ENCODE measurements at regions not wholly inside any gene's neighbourhood (a gene's known extent, or its start where the extent isn't known, plus 50 kb on each side); places are given as distances from the start of the nearest gene placed in this dataset.

DNA sequence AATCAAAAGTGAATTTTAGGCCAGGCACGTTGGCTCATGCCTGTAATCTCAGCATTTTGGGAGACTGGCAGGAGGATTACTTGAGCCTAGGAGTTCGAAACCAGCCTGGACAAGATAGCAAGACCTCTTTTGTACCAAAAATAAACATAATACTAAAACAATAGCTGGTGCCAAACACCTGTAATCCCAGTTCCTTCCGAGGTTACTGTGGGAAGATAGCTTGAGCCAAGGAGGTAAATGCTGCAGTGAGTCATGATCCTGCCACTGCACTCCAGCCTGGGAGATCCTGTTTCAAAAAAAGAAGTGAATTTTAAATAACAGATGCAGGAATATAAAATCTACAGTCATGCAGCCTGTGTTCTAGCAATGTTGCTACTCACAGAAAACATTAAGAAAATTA lies 488.3 kb downstream of the PPARGC1A start:
- DNase-seq (ENCODE audit: low read depth in 2 of 2): no peak

- no peak for DNase-seq (ENCODE audit: low read depth in 2 of 2)
These were observed 496.9 kb downstream of the PPARGC1A start for GRCh38 chr4:23392860-23393458.

GRCh38 chr4:23390246-23390645 lies 499.6 kb downstream of the PPARGC1A start:
- DNase-seq (ENCODE audit: low read depth in 2 of 2): no peak

- DNase-seq (ENCODE audit: low read depth in 2 of 2): no peak
These were observed 501.0 kb downstream of the PPARGC1A start for GRCh38 chr4:23388699-23389395.

- no peak for DNase-seq (ENCODE audit: low read depth in 2 of 2)
These were observed 501.6 kb downstream of the PPARGC1A start for GRCh38 chr4:23388255-23388654.

DNA sequence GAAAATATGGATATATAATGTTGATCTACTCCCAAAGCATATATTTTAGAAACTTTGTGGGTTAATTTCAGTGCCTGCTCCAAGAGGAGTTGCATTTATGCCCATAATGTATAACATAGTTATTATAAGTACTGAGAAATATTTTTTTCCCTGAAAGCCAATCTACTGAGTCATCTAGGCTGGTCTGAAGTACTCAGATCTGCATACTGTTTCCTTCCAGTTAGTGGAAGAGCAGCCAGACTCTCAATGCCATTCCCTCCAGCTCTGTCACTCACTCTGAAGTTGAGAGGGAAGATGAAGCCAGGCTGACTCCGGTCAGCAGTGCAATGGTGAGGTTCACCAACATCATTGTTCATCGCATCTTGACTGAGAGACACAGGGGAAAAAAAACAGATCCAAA lies 505.1 kb downstream of the PPARGC1A start:
- DNase-seq (ENCODE audit: low read depth in 2 of 2): no peak

- DNase-seq (ENCODE audit: low read depth in 2 of 2): no peak
These were observed 507.0 kb downstream of the PPARGC1A start for GRCh38 chr4:23382879-23383278.

DNA sequence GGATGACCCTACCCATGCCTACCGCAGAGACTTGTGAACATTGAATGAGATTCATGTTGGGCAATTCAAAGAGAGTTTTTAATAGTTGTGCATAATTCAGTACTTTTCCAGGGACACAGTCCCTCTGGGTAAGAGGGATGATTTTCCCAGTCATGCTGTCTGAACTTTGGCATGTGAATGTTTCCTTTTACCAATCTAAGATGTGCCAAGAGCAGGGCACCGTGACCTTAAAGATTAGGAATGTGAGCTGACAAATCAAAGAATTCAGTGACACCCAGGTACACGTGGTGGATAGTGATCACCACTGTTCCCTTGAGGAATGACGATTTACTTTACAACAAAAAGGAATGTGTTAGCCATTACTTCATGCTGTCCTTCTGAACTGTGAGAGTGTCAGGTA lies 515.6 kb downstream of the PPARGC1A start:
- no peak for DNase-seq (ENCODE audit: low read depth in 2 of 2)

DNA sequence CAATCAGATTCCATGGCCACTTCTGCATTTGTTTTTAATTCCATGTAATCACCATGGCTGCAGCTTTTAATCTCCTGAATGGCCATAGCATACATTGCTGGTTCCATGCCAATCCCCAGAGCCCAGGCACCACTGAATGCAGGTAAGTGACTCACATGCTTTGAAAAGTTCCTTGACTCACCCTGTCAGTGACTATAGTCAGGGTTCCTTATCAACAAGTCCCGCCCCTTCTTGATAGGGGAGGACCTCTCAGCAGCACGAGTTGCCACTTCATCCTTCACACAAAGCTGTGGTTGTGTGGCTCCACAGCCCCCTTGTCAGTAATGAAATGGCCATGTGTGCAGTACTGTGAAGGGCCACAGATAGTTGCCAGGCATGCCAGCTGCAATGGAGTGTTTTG lies 516.6 kb downstream of the PPARGC1A start:
- DNase-seq (ENCODE audit: low read depth in 2 of 2): peak in 1 of 2 donors; percentile 0

DNA sequence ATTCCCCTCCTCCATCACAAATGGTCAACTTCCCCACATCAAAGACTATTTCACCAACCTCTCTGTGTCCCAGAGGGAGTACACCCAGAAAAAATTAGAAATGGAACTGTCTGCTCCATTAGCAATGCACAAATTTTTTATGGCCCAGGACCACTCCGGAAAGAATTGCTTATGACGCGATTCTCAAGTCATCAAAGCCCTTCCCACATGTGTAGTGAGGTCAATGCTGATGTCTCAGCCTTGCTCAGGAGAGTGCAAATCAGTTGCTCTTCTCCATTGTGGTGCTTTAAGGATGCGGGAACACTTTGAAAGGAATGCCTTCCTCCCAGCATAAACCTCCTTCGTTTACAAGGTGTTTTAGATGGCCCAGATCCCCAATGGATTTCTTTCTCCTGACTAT lies 518.3 kb downstream of the PPARGC1A start:
- DNase-seq (ENCODE audit: low read depth in 2 of 2): no peak

GRCh38 chr4:23369331-23369730 lies 520.5 kb downstream of the PPARGC1A start:
- no peak for DNase-seq (ENCODE audit: low read depth in 2 of 2)

- no peak for DNase-seq (ENCODE audit: low read depth in 2 of 2)
These were observed 521.7 kb downstream of the PPARGC1A start for GRCh38 chr4:23368081-23368697.

- no peak for DNase-seq (ENCODE audit: low read depth in 2 of 2)
These were observed 523.3 kb downstream of the PPARGC1A start for GRCh38 chr4:23366557-23366906.

DNA sequence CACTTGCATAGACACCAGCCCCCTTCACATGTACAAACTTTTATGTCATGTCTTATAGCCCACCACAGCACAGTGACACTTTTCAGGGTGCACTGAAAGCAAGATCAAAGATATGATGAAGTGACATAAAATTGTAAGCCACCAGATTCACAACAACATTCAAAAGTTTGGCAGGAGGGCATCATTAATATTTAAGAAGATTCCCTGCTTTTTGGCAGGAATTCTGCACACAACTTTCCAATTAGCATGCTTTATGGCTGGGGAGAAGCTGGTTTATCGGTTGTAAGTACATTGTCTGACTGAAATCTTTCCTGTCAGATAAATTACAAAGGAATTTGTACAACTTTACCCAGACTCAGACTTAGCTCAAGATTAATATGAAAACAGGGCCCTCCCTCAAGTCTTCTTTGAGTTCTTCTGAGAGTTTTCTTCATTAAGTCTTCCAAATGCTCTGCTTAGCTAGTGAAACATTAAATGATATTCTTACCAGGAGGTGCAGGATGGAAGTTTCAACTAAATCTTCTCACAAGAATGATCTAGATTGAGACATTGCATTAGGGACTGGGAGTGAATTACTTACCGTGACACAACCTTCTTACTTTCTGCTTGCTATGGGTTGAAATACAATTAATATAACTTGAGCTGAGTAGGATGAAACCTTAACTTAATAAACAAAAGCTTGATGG lies 523.8 kb downstream of the PPARGC1A start:
- DNase-seq (ENCODE audit: low read depth in 2 of 2): no peak

DNA sequence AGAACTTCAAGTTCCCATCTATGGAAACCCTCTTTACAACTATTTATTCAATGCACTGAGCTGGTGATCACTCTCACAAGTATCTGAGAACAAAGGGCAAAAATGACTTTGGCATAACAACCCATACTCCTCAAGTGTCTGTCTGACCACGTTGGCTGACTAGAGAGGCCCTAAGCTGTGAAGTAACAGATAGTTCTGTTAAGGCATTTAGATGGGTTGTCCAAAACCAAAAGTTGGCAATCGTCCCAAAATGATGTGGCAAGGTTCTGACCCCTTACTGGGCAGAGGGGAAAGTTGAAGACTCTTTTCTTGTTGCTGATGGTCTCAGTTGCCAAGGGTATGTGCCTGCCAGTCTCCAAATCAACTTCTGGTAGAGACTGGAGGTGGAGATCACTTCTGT lies 524.8 kb downstream of the PPARGC1A start:
- no peak for DNase-seq (ENCODE audit: low read depth in 2 of 2)

DNA sequence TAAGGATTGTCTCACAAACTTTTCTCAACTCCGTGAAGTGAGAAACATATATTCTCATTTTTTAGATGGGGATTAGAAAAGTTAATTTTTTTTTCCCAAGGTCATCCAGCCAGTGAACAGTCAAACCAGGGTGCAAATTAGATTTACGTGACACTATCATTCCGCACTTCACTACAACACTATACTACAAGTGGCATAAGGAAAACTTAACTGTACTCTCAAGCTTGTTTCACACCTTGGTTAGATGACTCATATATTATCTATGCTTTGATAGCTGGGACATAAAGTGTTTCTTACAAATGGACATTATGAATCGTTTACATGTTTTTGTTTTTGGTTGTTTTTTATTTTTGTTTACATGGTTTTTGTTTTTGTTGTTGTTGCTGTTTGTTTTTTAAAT lies 525.7 kb downstream of the PPARGC1A start:
- no peak for DNase-seq (ENCODE audit: low read depth in 2 of 2)

DNA sequence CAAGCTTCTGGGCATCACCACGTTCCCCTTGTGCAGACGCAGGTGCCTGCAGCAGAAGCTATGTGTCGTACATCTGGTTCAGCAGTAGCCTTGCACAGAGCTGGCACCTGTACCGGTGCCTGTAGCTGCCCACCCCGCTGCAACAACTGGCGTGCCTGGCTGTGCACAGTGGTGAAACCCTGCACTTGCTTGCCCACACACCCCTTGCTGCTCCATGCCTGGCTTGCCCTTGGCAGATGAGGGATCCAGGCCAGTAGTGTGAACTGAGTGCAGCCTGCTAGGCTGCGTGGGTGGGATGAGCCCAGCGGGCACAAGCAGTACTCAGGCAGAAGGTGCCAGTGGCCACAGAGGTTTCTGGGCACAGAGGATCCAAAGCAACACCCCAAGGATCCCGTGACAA lies 528.4 kb downstream of the PPARGC1A start:
- DNase-seq (ENCODE audit: low read depth in 2 of 2): no peak

DNA sequence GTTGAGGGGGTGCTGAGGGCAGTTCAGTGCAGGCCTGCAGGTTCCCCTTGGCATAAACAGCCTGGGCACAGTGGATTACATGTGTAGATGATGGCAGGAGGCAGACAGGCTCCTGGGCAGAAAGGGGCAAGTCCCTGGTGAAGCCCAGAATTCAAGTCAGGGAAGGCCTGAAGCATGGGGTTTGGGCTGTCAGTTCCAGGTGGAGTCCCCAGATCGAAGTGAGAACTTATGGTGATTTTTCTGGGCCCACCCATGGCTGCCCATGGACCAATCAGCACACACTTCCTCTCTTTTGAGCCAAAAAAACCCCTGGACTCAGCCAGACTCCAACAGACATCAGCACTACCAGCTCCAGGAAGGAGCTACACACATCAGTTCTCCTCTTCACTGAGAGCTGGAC lies 529.1 kb downstream of the PPARGC1A start:
- DNase-seq (ENCODE audit: low read depth in 2 of 2): no peak

DNA sequence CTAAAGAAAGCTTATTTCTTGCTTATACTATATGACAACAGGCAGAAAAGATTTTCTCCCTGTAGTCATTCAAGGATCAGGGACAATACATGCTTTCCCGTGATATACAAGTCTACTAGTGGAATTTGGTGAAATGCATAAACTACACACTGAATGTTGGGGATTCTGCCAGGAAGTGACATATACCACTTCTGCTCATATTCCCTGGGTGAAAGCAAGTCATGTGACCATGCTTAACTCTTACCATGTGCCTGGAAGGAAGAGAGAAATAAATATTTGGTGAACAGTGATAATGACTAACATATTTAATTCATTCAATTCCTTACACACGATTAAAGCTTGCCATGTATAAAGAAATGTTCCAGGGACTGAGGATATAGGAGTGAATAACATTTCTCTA lies 534.6 kb downstream of the PPARGC1A start:
- DNase-seq (ENCODE audit: low read depth in 2 of 2): no peak

DNA sequence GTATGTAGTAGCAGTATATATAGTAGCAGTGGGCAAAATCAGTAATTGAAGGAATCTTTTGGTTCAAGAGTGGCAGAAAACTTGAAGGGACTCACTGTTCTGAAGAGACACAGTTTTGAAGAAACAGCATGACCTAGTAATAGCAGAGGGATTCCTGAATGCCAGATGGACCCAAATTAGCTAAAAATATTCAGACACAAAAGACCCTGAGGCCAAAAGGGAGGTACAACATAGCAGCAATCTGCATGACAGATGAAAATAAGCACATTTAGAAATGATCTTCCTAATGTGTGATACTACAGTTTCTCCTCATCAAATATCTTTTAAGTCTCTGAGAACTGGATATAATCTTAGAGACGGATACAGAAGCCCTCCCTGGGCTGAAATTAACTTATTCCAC lies 536.6 kb downstream of the PPARGC1A start:
- DNase-seq (ENCODE audit: low read depth in 2 of 2): no peak

- DNase-seq (ENCODE audit: low read depth in 2 of 2): no peak
These were observed 540.9 kb downstream of the PPARGC1A start for GRCh38 chr4:23348789-23349498.

GRCh38 chr4:23337292-23337691 lies 552.6 kb downstream of the PPARGC1A start:
- no peak for DNase-seq (ENCODE audit: low read depth in 2 of 2)

Data from stimulated activated CD4-positive, alpha-beta T cell treated with anti-CD3 and anti-CD28 coated beads, Interleukin-1b, Interleukin-23, amount 100 ng/mL, for 4 hours (primary cell).